Activated naive CD4-positive, alpha-beta T cell treated with anti-CD3 and anti-CD28 coated beads, Interleukin-2, amount 10 ng/mL, durations not matched to agents 7 days and 5 days (primary cell): ENCODE measurements at regions not wholly inside any gene's neighbourhood (a gene's known extent, or its start where the extent isn't known, plus 50 kb on each side); places are given as distances from the start of the nearest gene placed in this dataset.

Source experiments
- CTCF ChIA-PET: fragments of 350-600 bp; sonication (Branson Sonifier 250); formaldehyde crosslinking; loops from one replicate; lab custom pipeline; 2021; ENCODE audit warnings: antibody characterized with exemption; lab: Charles Lee
- DNase-seq: peaks from one replicate; pipeline ENCODE4 v3.0.0-alpha.2; 2020
- H3K27ac Mint-ChIP-seq: one replicate; pipeline ENCODE4 v1.8.0; 2021; ENCODE audit warnings: mild to moderate bottlenecking, moderate library complexity, mixed read lengths
- H3K27me3 Mint-ChIP-seq: one replicate; pipeline ENCODE4 v1.8.0; 2021; ENCODE audit warnings: mild to moderate bottlenecking, mixed read lengths
- H3K36me3 Mint-ChIP-seq: one replicate; pipeline ENCODE4 v1.8.0; 2021; ENCODE audit warnings: mixed read lengths
- H3K4me1 Mint-ChIP-seq: one replicate; pipeline ENCODE4 v1.8.0; 2021; ENCODE audit warnings: mixed read lengths
- H3K4me3 Mint-ChIP-seq: one replicate; pipeline ENCODE4 v1.8.0; 2021; ENCODE audit warnings: mild to moderate bottlenecking, moderate library complexity, mixed read lengths
- H3K9me3 Mint-ChIP-seq: one replicate; pipeline ENCODE4 v1.8.0; 2021; ENCODE audit warnings: mixed read lengths

- no peaks in the 10 kb centered on the region for H3K4me1 Mint-ChIP-seq
- no peaks in the 10 kb centered on the region for H3K9me3 Mint-ChIP-seq
- CTCF ChIA-PET: no interaction called here
- no peaks in the 10 kb centered on the region for H3K36me3 Mint-ChIP-seq
- H3K27me3 Mint-ChIP-seq: no peaks in the 10 kb centered on the region
- no peak overlapping the region for H3K27ac Mint-ChIP-seq
- no peak for DNase-seq
- no peak overlapping the region for H3K4me3 Mint-ChIP-seq
Measured at GRCh38 chr1:87578464-87578863, 249.8 kb downstream of the LMO4 start.

GRCh38 chr1:87583459-87583858 lies 254.8 kb downstream of the LMO4 start:
- CTCF ChIA-PET: no interaction called here
- H3K9me3 Mint-ChIP-seq: no peaks in the 10 kb centered on the region
- H3K27ac Mint-ChIP-seq: no peak overlapping the region

GRCh38 chr1:87584586-87584985 lies 255.9 kb downstream of the LMO4 start:
- H3K4me3 Mint-ChIP-seq: no peak overlapping the region
- H3K27me3 Mint-ChIP-seq: no peaks in the 10 kb centered on the region
- DNase-seq: no peak
- H3K4me1 Mint-ChIP-seq: no peaks in the 10 kb centered on the region
- H3K9me3 Mint-ChIP-seq: no peaks in the 10 kb centered on the region
- H3K36me3 Mint-ChIP-seq: no peaks in the 10 kb centered on the region
- no peak overlapping the region for H3K27ac Mint-ChIP-seq
- CTCF ChIA-PET: no interaction called here

More at GRCh38 chr1:87583459-87583858, 254.8 kb downstream of the LMO4 start:
- H3K4me1 Mint-ChIP-seq: no peaks in the 10 kb centered on the region
- DNase-seq: no peak
- no peaks in the 10 kb centered on the region for H3K36me3 Mint-ChIP-seq
- no peaks in the 10 kb centered on the region for H3K27me3 Mint-ChIP-seq
- H3K4me3 Mint-ChIP-seq: no peak overlapping the region

- Mint-ChIP-seq H3K27ac (no peak overlapping the region), H3K9me3 (no peaks in the 10 kb centered on the region), H3K36me3 (no peaks in the 10 kb centered on the region), H3K4me1 (no peaks in the 10 kb centered on the region), H3K27me3 (no peaks in the 10 kb centered on the region), H3K4me3 (no peak overlapping the region)
- CTCF ChIA-PET: no interaction called here
- DNase-seq: no peak
Measured at GRCh38 chr1:87586501-87586900, 257.8 kb downstream of the LMO4 start.

GRCh38 chr1:87588495-87588894 lies 259.8 kb downstream of the LMO4 start:
- H3K9me3 Mint-ChIP-seq: no peaks in the 10 kb centered on the region
- CTCF ChIA-PET: no interaction called here
- DNase-seq: no peak

GRCh38 chr1:87591492-87591891 lies 262.8 kb downstream of the LMO4 start:
- Mint-ChIP-seq H3K4me3 (no peak overlapping the region), H3K27me3 (no peaks in the 10 kb centered on the region), H3K4me1 (no peaks in the 10 kb centered on the region), H3K9me3 (no peaks in the 10 kb centered on the region), H3K27ac (no peak overlapping the region), H3K36me3 (no peaks in the 10 kb centered on the region)
- CTCF ChIA-PET: no interaction called here
- no peak for DNase-seq

More at GRCh38 chr1:87588495-87588894, 259.8 kb downstream of the LMO4 start:
- H3K4me1 Mint-ChIP-seq: no peaks in the 10 kb centered on the region
- no peaks in the 10 kb centered on the region for H3K36me3 Mint-ChIP-seq
- H3K27ac Mint-ChIP-seq: no peak overlapping the region
- H3K27me3 Mint-ChIP-seq: no peaks in the 10 kb centered on the region
- H3K4me3 Mint-ChIP-seq: no peak overlapping the region

- no peaks in the 10 kb centered on the region for H3K4me1 Mint-ChIP-seq
- no peaks in the 10 kb centered on the region for H3K36me3 Mint-ChIP-seq
- DNase-seq: no peak
- no peaks in the 10 kb centered on the region for H3K9me3 Mint-ChIP-seq
- no peaks in the 10 kb centered on the region for H3K27me3 Mint-ChIP-seq
- CTCF ChIA-PET: no interaction called here
- H3K4me3 Mint-ChIP-seq: no peak overlapping the region
- no peak overlapping the region for H3K27ac Mint-ChIP-seq
Measured at GRCh38 chr1:87592156-87592555, 263.5 kb downstream of the LMO4 start.

GRCh38 chr1:87594736-87595383 lies 266.2 kb downstream of the LMO4 start:
- Mint-ChIP-seq H3K27me3 (peaks cover 3% of the 10 kb centered on the region), H3K4me3 (no peak overlapping the region), H3K36me3 (no peaks in the 10 kb centered on the region), H3K9me3 (no peaks in the 10 kb centered on the region), H3K4me1 (no peaks in the 10 kb centered on the region), H3K27ac (no peak overlapping the region)
- CTCF ChIA-PET: no interaction called here
- no peak for DNase-seq

- Mint-ChIP-seq H3K4me3 (no peak overlapping the region), H3K27me3 (peaks cover 3% of the 10 kb centered on the region), H3K36me3 (no peaks in the 10 kb centered on the region), H3K4me1 (no peaks in the 10 kb centered on the region), H3K27ac (no peak overlapping the region), H3K9me3 (no peaks in the 10 kb centered on the region)
- CTCF ChIA-PET: no interaction called here
- no peak for DNase-seq
Measured at GRCh38 chr1:87595384-87595781, 266.7 kb downstream of the LMO4 start.

- Mint-ChIP-seq H3K27me3 (peaks cover 3% of the 10 kb centered on the region), H3K27ac (no peak overlapping the region), H3K4me1 (no peaks in the 10 kb centered on the region), H3K36me3 (no peaks in the 10 kb centered on the region), H3K4me3 (no peak overlapping the region), H3K9me3 (no peaks in the 10 kb centered on the region)
- CTCF ChIA-PET: no interaction called here
- DNase-seq: no peak
Measured at GRCh38 chr1:87598429-87598828, 269.7 kb downstream of the LMO4 start.

- Mint-ChIP-seq H3K4me3 (no peak overlapping the region), H3K27me3 (peaks cover 3% of the 10 kb centered on the region), H3K9me3 (no peaks in the 10 kb centered on the region), H3K27ac (no peak overlapping the region), H3K36me3 (no peaks in the 10 kb centered on the region), H3K4me1 (no peaks in the 10 kb centered on the region)
- no peak for DNase-seq
- CTCF ChIA-PET: no interaction called here
Measured at GRCh38 chr1:87599569-87599968, 270.9 kb downstream of the LMO4 start.

- H3K9me3 Mint-ChIP-seq: no peaks in the 10 kb centered on the region
- CTCF ChIA-PET: no interaction called here
- H3K27me3 Mint-ChIP-seq: peaks cover 3% of the 10 kb centered on the region
- DNase-seq: no peak
- no peak overlapping the region for H3K27ac Mint-ChIP-seq
- H3K4me3 Mint-ChIP-seq: no peak overlapping the region
- H3K36me3 Mint-ChIP-seq: no peaks in the 10 kb centered on the region
- no peaks in the 10 kb centered on the region for H3K4me1 Mint-ChIP-seq
Measured at GRCh38 chr1:87600055-87600850, 271.6 kb downstream of the LMO4 start.

GRCh38 chr1:87600854-87601253 lies 272.2 kb downstream of the LMO4 start:
- Mint-ChIP-seq H3K27ac (no peak overlapping the region), H3K4me3 (no peak overlapping the region), H3K27me3 (peaks cover 3% of the 10 kb centered on the region), H3K4me1 (no peaks in the 10 kb centered on the region), H3K9me3 (no peaks in the 10 kb centered on the region), H3K36me3 (no peaks in the 10 kb centered on the region)
- CTCF ChIA-PET: no interaction called here
- no peak for DNase-seq

- Mint-ChIP-seq H3K27me3 (peaks cover under 1% of the 10 kb centered on the region), H3K27ac (no peak overlapping the region), H3K4me1 (no peaks in the 10 kb centered on the region), H3K36me3 (no peaks in the 10 kb centered on the region), H3K9me3 (no peaks in the 10 kb centered on the region), H3K4me3 (no peak overlapping the region)
- no peak for DNase-seq
- CTCF ChIA-PET: no interaction called here
Measured at GRCh38 chr1:87603626-87604025, 274.9 kb downstream of the LMO4 start.

GRCh38 chr1:87612956-87613355 lies 284.3 kb downstream of the LMO4 start:
- H3K27me3 Mint-ChIP-seq: no peaks in the 10 kb centered on the region
- H3K27ac Mint-ChIP-seq: no peak overlapping the region
- CTCF ChIA-PET: no interaction called here
- H3K4me3 Mint-ChIP-seq: no peak overlapping the region
- H3K4me1 Mint-ChIP-seq: no peaks in the 10 kb centered on the region
- H3K36me3 Mint-ChIP-seq: no peaks in the 10 kb centered on the region
- no peaks in the 10 kb centered on the region for H3K9me3 Mint-ChIP-seq
- DNase-seq: no peak
